Upper lobe of right lung (tissue), 1 donor: ENCODE measurements at regions not wholly inside any gene's neighbourhood (a gene's known extent, or its start where the extent isn't known, plus 50 kb on each side); places are given as distances from the start of the nearest gene placed in this dataset.

Source experiments
- ATAC-seq: fragments of 200-7000 bp; cut with Tn5 transposase; one replicate; pipeline ENCODE4 v1.9.1; 2020; ENCODE audit warnings: mild to moderate bottlenecking, moderate library complexity
- DNase-seq: peaks from one replicate; pipeline ENCODE4 v3.0.0-alpha.2; 2020
- H3K27ac ChIP-seq: fragments of 200-600 bp; one replicate; pipeline ENCODE4 v1.8.0; 2022
- H3K27me3 ChIP-seq: fragments of 200-600 bp; one replicate; pipeline ENCODE4 v1.8.0; 2022; ENCODE audit warnings: mild to moderate bottlenecking
- H3K36me3 ChIP-seq: fragments of 200-600 bp; one replicate; pipeline ENCODE4 v1.8.0; 2022
- H3K4me1 ChIP-seq: fragments of 200-600 bp; one replicate; pipeline ENCODE4 v1.8.0; 2022
- H3K4me3 ChIP-seq: fragments of 200-600 bp; one replicate; pipeline ENCODE4 v1.8.0; 2022; ENCODE audit warnings: mild to moderate bottlenecking
- H3K9me3 ChIP-seq: fragments of 200-600 bp; one replicate; pipeline ENCODE4 v1.8.0; 2022
- intact Hi-C: fragments of 100-400 bp; cut with DNase I; formaldehyde crosslinking; loops from one replicate; pipeline ENCODE4 v1.11.0; 2022
- TF ChIP-seq, protein P1 (sequence below): fragments of 200-600 bp; IDR thresholded peaks from one replicate; pipeline ENCODE4 v1.8.0; 2022; ENCODE audit warnings: antibody characterized with exemption
- donor health status: DM: no; HTN: yes; CAD: no; lungs with severe emphysema.

DNA sequence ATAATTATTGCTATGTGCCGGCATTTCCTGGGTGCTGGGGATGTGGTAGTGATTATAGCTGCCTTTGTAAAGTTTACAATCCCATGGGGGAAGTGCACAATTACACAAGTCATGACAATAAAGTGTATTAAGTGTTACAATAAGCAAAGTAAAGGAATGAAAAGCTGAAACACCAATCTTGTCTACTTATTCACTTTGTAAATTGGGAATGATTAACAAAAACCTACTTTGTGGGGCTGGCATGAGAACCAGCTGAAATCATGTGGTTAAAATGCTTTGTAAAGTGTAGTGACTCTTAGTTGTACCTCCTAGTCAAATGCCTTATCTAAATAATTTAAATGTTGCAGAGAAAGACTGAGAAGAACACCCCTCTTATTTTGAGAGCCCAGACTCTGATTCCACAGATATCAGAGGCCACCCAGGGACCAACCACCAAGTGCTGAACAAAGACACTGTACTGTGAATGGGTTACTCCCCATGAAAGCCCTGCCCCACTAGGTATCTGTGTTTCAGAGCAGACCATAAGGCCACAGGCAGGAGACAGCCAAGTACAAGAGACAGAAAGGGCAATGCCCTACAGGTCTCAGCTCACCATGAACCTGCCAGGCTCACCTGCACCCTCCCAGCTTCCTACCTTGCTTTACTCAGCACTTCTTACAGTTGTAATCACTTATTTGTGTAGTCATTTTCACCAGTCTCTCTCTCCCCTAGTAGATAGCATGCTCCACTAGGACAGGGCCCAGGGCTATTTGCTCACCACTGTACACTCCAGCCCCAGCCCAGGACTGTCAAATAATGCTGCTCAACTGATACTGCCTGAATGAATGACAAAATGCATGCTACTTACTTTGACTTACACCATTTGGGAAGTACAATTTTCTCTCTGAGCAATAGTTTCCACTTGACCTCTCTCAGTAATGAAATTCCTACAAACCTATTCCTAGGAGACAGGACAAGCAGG is 101.6 kb upstream of the APC start:
- no peak overlapping the region for H3K27ac ChIP-seq
- H3K36me3 ChIP-seq: no peaks in the 10 kb centered on the region
- intact Hi-C loops: no loop called here
- peak; percentile 51 for ATAC-seq
- H3K27me3 ChIP-seq: no peaks in the 10 kb centered on the region
- H3K4me3 ChIP-seq: no peak overlapping the region
- DNase-seq: no peak
- TF ChIP-seq, protein P1, sequence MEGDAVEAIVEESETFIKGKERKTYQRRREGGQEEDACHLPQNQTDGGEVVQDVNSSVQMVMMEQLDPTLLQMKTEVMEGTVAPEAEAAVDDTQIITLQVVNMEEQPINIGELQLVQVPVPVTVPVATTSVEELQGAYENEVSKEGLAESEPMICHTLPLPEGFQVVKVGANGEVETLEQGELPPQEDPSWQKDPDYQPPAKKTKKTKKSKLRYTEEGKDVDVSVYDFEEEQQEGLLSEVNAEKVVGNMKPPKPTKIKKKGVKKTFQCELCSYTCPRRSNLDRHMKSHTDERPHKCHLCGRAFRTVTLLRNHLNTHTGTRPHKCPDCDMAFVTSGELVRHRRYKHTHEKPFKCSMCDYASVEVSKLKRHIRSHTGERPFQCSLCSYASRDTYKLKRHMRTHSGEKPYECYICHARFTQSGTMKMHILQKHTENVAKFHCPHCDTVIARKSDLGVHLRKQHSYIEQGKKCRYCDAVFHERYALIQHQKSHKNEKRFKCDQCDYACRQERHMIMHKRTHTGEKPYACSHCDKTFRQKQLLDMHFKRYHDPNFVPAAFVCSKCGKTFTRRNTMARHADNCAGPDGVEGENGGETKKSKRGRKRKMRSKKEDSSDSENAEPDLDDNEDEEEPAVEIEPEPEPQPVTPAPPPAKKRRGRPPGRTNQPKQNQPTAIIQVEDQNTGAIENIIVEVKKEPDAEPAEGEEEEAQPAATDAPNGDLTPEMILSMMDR: no peak
- H3K9me3 ChIP-seq: no peaks in the 10 kb centered on the region
- H3K4me1 ChIP-seq: no peaks in the 10 kb centered on the region

GRCh38 chr5:112636751-112637150 is 100.9 kb upstream of the APC start:
- Histone ChIP-seq H3K4me1 (no peaks in the 10 kb centered on the region), H3K4me3 (no peak overlapping the region), H3K9me3 (no peaks in the 10 kb centered on the region), H3K36me3 (no peaks in the 10 kb centered on the region), H3K27me3 (no peaks in the 10 kb centered on the region), H3K27ac (no peak overlapping the region)
- intact Hi-C loops: no loop called here
- ATAC-seq (no peak), DNase-seq (no peak)
- TF ChIP-seq, protein P1: no peak

DNA sequence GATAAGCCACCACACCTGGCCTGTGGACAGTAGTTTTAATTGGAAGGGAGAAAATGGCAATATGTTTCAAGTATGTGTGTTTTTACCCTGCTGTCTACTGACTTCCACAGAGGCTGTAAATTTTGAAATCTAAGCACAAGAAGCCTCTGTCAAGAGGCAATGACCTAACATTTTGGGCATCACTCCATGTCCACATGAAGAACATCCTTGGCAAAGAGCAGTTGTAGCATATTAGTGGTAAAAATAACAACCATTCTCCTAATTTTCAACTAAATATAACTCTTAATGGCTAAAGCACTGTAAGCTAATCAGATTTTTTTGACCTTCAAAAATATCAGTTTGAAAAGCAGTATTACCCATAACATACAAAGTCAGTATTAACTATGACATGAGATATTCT is 100.3 kb upstream of the APC start:
- Histone ChIP-seq H3K36me3 (no peaks in the 10 kb centered on the region), H3K27me3 (no peaks in the 10 kb centered on the region), H3K4me3 (no peak overlapping the region), H3K27ac (no peak overlapping the region), H3K4me1 (no peaks in the 10 kb centered on the region), H3K9me3 (no peaks in the 10 kb centered on the region)
- no peak for ATAC-seq
- intact Hi-C loops: no loop called here
- TF ChIP-seq, protein P1: no peak
- DNase-seq: no peak

DNA sequence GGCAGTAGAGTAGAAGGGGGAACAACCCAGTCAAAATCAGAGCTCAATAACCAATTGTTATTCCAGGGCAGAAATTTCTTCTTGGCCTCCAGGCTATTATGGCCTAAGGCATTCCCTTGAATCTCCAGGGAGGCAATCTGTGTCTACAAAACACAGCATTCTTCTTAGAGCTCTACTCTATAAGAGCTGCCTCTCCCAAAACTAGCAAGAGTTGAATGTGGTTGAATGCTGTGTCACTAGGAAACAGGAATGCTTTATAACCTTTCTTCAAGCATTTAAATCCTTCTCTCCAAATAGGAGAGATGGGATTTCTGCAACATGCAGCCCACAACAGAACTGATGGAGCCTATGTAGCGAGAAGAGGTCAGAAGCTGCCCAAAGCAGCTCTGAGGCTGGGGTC is 97.1 kb upstream of the APC start:
- no peak overlapping the region for H3K4me3 ChIP-seq
- intact Hi-C loops: no loop called here

GRCh38 chr5:112641515-112642110 is 96.1 kb upstream of the APC start:
- H3K9me3 ChIP-seq: no peaks in the 10 kb centered on the region
- no peaks in the 10 kb centered on the region for H3K36me3 ChIP-seq
- no peak overlapping the region for H3K4me3 ChIP-seq
- intact Hi-C loops: no loop called here
- ATAC-seq: no peak
- DNase-seq: no peak
- no peaks in the 10 kb centered on the region for H3K4me1 ChIP-seq
- TF ChIP-seq, protein P1: no peak
- H3K27ac ChIP-seq: no peak overlapping the region
- no peaks in the 10 kb centered on the region for H3K27me3 ChIP-seq

More for the DNA sequence above, 97.1 kb upstream of the APC start:
- H3K27me3 ChIP-seq: no peaks in the 10 kb centered on the region
- no peak overlapping the region for H3K27ac ChIP-seq
- no peaks in the 10 kb centered on the region for H3K4me1 ChIP-seq
- TF ChIP-seq, protein P1: no peak
- H3K9me3 ChIP-seq: no peaks in the 10 kb centered on the region
- ATAC-seq (no peak), DNase-seq (no peak)
- H3K36me3 ChIP-seq: no peaks in the 10 kb centered on the region
